H7 (cell line): ENCODE measurements at regions not wholly inside any gene's neighbourhood (a gene's known extent, or its start where the extent isn't known, plus 50 kb on each side); places are given as distances from the start of the nearest gene placed in this dataset.

Experiments
- DNase-seq: peaks from one replicate; pipeline ENCODE4 v3.0.0; 2012
- H3K27me3 ChIP-seq: 2 replicates; pipeline ENCODE4 v1.6.0; 2011; ENCODE audit warnings: mild to moderate bottlenecking, low read length; ENCODE audit not compliant: control insufficient read depth, insufficient read depth
- H3K36me3 ChIP-seq: replicated peaks from 2 replicates; pipeline ENCODE4 v1.5.1; 2011; ENCODE audit warnings: low read length; ENCODE audit not compliant: control insufficient read depth, insufficient read depth
- H3K4me3 ChIP-seq: 2 replicates; pipeline ENCODE4 v1.5.1; 2011; ENCODE audit warnings: low read depth, mild to moderate bottlenecking, control low read depth, low read length, moderate library complexity; ENCODE audit not compliant: insufficient read depth

- DNase-seq = no peak
- Histone ChIP-seq H3K27me3 (no peaks in the 10 kb centered on the region), H3K36me3 (no peaks in the 10 kb centered on the region), H3K4me3 (no peak overlapping the region)
Observed at GRCh38 chr2:238994876-238995275, 147.0 kb downstream of the TWIST2 start.

- Histone ChIP-seq H3K36me3 (no peaks in the 10 kb centered on the region), H3K4me3 (no peak overlapping the region), H3K27me3 (no peaks in the 10 kb centered on the region)
- no peak for DNase-seq
Observed at GRCh38 chr2:238995634-238996033, 147.7 kb downstream of the TWIST2 start.

DNA sequence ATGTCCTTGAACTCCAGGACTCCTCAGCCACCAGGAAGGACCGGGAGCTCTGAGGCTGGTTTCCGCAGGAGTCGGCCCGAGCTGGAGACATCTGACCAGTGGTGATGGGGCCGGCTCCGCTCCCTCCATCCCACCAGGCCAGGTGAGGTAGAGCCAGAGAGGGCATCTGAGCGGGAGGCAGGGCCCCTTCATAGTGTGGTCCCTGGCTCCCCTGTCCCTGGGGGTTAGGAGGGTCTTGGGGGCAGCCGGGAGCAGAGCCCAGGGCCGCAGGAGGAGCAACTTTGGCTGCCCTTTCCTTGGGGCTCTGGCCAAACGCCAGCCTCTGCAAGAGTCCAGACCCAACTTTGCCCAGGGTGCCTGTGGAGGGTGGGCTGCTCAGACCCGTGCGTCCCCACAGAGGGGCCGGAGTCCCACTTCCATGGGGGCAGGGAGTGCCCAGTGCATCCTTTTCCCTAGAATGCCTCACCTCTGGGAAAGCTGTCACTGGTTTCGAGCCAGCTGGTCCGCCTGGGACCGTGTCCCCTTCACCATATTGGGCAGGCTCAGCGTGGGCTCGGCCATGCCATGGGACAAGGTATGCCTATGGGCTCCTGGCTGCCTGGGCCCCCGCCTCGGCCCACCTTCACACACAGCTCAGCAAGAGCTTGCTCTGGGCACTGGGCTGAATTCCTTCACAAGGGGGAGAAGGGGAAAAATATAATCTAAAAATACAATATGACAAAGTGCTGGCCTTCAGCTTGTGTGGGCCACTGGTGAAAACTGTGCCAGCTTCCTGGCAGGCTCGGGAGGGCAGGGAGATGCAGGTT, 148.6 kb downstream of the TWIST2 start:
- Histone ChIP-seq H3K27me3 (no peaks in the 10 kb centered on the region), H3K36me3 (no peaks in the 10 kb centered on the region), H3K4me3 (no peak overlapping the region)
- peak; percentile 19 for DNase-seq

DNA sequence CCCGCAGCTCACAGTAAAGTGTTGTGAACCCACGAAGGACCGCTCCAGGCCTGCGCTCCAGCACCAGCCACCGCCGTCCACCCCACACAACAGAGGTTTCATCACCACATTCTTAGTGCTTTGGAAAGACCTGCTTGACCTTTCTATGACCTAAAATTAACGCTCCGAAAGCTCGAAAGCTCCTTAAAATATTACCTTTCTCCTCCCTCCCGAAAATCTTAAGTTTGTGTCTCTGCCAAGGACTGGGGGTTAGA, 149.2 kb downstream of the TWIST2 start:
- DNase-seq = peak; percentile 18
- Histone ChIP-seq H3K4me3 (no peak overlapping the region), H3K27me3 (no peaks in the 10 kb centered on the region), H3K36me3 (no peaks in the 10 kb centered on the region)

DNA sequence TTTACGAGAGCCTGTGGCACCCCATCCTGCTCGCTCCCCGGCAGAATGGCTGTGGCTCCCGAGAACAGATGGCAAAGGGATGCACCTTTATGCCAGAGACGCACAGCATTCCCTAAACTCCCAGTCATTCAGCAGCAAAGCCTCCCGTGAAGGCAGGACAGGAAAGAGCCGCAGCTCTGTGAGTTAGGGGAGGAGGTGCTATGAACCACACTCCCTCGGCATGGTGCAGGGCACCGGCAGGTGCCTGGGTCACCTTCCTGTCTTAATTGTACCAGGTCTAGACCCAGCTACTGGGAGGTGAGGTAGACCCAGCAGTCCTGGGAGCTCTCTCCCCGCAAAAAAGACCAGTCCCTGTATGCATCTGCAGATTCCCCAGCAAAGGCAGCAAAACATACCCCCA, 149.8 kb downstream of the TWIST2 start:
- no peaks in the 10 kb centered on the region for H3K27me3 ChIP-seq
- H3K4me3 ChIP-seq = no peak overlapping the region
- peak; percentile 13 for DNase-seq
- H3K36me3 ChIP-seq = no peaks in the 10 kb centered on the region
